H9 (cell line): ENCODE measurements at regions not wholly inside any gene's neighbourhood (a gene's known extent, or its start where the extent isn't known, plus 50 kb on each side); places are given as distances from the start of the nearest gene placed in this dataset.

Experiments
- DNase-seq: peaks from one replicate; pipeline ENCODE4 v3.0.0-alpha.2; 2017
- H2AFZ ChIP-seq: one replicate; pipeline ENCODE4 v1.6.1; 2013; ENCODE audit warnings: mild to moderate bottlenecking, low read length, control low read depth, moderate library complexity
- H2AK5ac ChIP-seq: 2 replicates; pipeline ENCODE4 v1.6.1; 2013; ENCODE audit warnings: low read length, control low read depth, mixed read lengths; ENCODE audit not compliant: insufficient read length
- H2BK120ac ChIP-seq: one replicate; pipeline ENCODE4 v1.6.1; 2013; ENCODE audit warnings: low read depth, mild to moderate bottlenecking, low read length, control low read depth, inconsistent platforms; ENCODE audit not compliant: poor library complexity, severe bottlenecking
- H2BK12ac ChIP-seq: 2 replicates; pipeline ENCODE4 v1.6.1; 2013; ENCODE audit warnings: low read length, control low read depth, mixed read lengths, low read depth; ENCODE audit not compliant: insufficient read length
- H2BK15ac ChIP-seq: 2 replicates; pipeline ENCODE4 v1.6.1; 2013; ENCODE audit warnings: low read depth, low read length, control low read depth
- H2BK20ac ChIP-seq: one replicate; pipeline ENCODE4 v1.6.1; 2013; ENCODE audit warnings: low read depth, mild to moderate bottlenecking, low read length, control low read depth, inconsistent platforms; ENCODE audit not compliant: poor library complexity, severe bottlenecking
- H2BK5ac ChIP-seq: 2 replicates; pipeline ENCODE4 v1.6.1; 2013; ENCODE audit warnings: low read length, control low read depth, mixed read lengths; ENCODE audit not compliant: insufficient read length
- H3K14ac ChIP-seq: 2 replicates; pipeline ENCODE4 v1.6.1; 2013; ENCODE audit warnings: low read length, control low read depth; ENCODE audit not compliant: insufficient read depth
- H3K18ac ChIP-seq: 2 replicates; pipeline ENCODE4 v1.6.1; 2013; ENCODE audit warnings: low read depth, mild to moderate bottlenecking, mixed read lengths, low read length, control low read depth; ENCODE audit not compliant: insufficient read length
- H3K23ac ChIP-seq: 2 replicates; pipeline ENCODE4 v1.6.1; 2013; ENCODE audit warnings: low read length, control low read depth, mixed read lengths, low read depth; ENCODE audit not compliant: insufficient read length
- H3K23me2 ChIP-seq: 2 replicates; pipeline ENCODE4 v1.6.1; 2013; ENCODE audit warnings: low read depth, mild to moderate bottlenecking, mixed read lengths, low read length, control low read depth; ENCODE audit not compliant: insufficient read length, poor library complexity, severe bottlenecking
- H3K27ac ChIP-seq: 2 replicates; pipeline ENCODE4 v1.5.1; 2013; ENCODE audit warnings: low read length, control low read depth, mixed read lengths, low read depth; ENCODE audit not compliant: insufficient read length
- H3K27me3 ChIP-seq: 2 replicates; pipeline ENCODE4 v1.6.1; 2013; ENCODE audit warnings: low read length, control low read depth, inconsistent platforms; ENCODE audit not compliant: insufficient read depth
- H3K4ac ChIP-seq: 2 replicates; pipeline ENCODE4 v1.6.1; 2013; ENCODE audit warnings: low read depth, mild to moderate bottlenecking, control low read depth, inconsistent platforms, low read length, moderate library complexity
- H3K4me1 ChIP-seq: 2 replicates; pipeline ENCODE4 v1.6.1; 2013; ENCODE audit warnings: low read length, control low read depth, inconsistent platforms; ENCODE audit not compliant: insufficient read depth
- H3K4me2 ChIP-seq: 2 replicates; pipeline ENCODE4 v1.6.1; 2013; ENCODE audit warnings: low read length, control low read depth, mixed read lengths; ENCODE audit not compliant: insufficient read length, insufficient read depth
- H3K56ac ChIP-seq: 2 replicates; pipeline ENCODE4 v1.6.1; 2013; ENCODE audit warnings: low read depth, mild to moderate bottlenecking, mixed read lengths, low read length, control low read depth; ENCODE audit not compliant: insufficient read length
- H3K79me1 ChIP-seq: 2 replicates; pipeline ENCODE4 v1.6.1; 2013; ENCODE audit warnings: low read depth, mild to moderate bottlenecking, moderate library complexity, low read length, control low read depth, inconsistent platforms; ENCODE audit not compliant: insufficient read depth, poor library complexity, severe bottlenecking
- H3K79me2 ChIP-seq: 2 replicates; pipeline ENCODE4 v1.6.1; 2013; ENCODE audit warnings: low read length, control low read depth, inconsistent platforms; ENCODE audit not compliant: insufficient read depth
- H3K9ac ChIP-seq: 2 replicates; pipeline ENCODE4 v1.6.1; 2013; ENCODE audit warnings: low read length, control low read depth, mixed read lengths; ENCODE audit not compliant: insufficient read length; ENCODE audit errors: extremely low read depth
- H3K9me3 ChIP-seq: one replicate; pipeline ENCODE4 v1.6.1; 2013; ENCODE audit warnings: low read depth, low read length, inconsistent platforms; ENCODE audit not compliant: control insufficient read depth
- H3T11ph ChIP-seq: one replicate; pipeline ENCODE4 v1.6.1; 2013; ENCODE audit warnings: mild to moderate bottlenecking, low read length, control low read depth, inconsistent platforms
- H4K20me1 ChIP-seq: one replicate; pipeline ENCODE4 v1.6.1; 2013; ENCODE audit not compliant: control insufficient read depth, insufficient read length, insufficient read depth
- H4K5ac ChIP-seq: 2 replicates; pipeline ENCODE4 v1.6.1; 2013; ENCODE audit warnings: low read depth, mild to moderate bottlenecking, mixed read lengths, low read length, control low read depth; ENCODE audit not compliant: insufficient read length
- H4K8ac ChIP-seq: replicated peaks from 2 replicates; pipeline ENCODE4 v1.6.1; 2013; ENCODE audit warnings: low read length, control low read depth, mixed read lengths, low read depth; ENCODE audit not compliant: insufficient read length
- H4K91ac ChIP-seq: 2 replicates; pipeline ENCODE4 v1.6.1; 2013; ENCODE audit warnings: low read depth, mild to moderate bottlenecking, moderate library complexity, mixed read lengths, low read length, control low read depth; ENCODE audit not compliant: insufficient read length
- H3K27ac Mint-ChIP-seq, 3 experiments: 2 replicates in 2 of 3; 3 replicates in 1 of 3; pipeline ENCODE4 v1.8.0; 2020 to 2021; ENCODE audit warnings: mixed read lengths in 3 of 3, mild to moderate bottlenecking in 1 of 3, moderate library complexity in 1 of 3
- H3K27me3 Mint-ChIP-seq: 2 replicates; pipeline ENCODE4 v1.8.0; 2021; ENCODE audit warnings: low read depth, mild to moderate bottlenecking, moderate library complexity, mixed read lengths
- H3K36me3 Mint-ChIP-seq, 3 experiments: 2 replicates in 2 of 3; 3 replicates in 1 of 3; pipeline ENCODE4 v1.8.0; 2020 to 2021; ENCODE audit warnings: low read depth in 3 of 3, mixed read lengths in 3 of 3; ENCODE audit not compliant: insufficient read depth in 1 of 3
- H3K4me1 Mint-ChIP-seq, 2 experiments: 2 replicates each; pipeline ENCODE4 v1.8.0; 2020; ENCODE audit warnings: mixed read lengths in 2 of 2
- H3K4me3 Mint-ChIP-seq, 2 experiments: 2 replicates in 1 of 2; 3 replicates in 1 of 2; pipeline ENCODE4 v1.8.0; 2020 to 2021; ENCODE audit warnings: mild to moderate bottlenecking in 2 of 2, mixed read lengths in 2 of 2, moderate library complexity in 1 of 2
- H3K9me3 Mint-ChIP-seq, 2 experiments: 2 replicates in 1 of 2; 3 replicates in 1 of 2; pipeline ENCODE4 v1.8.0; 2020; ENCODE audit warnings: mild to moderate bottlenecking in 2 of 2, mixed read lengths in 2 of 2, moderate library complexity in 1 of 2
- CTCF ChIP-seq: fragments of 200-600 bp; sonication (generic); conservative IDR thresholded peaks from 3 replicates; pipeline ENCODE4 v1.8.0; 2021; ENCODE audit warnings: antibody characterized with exemption, mild to moderate bottlenecking
- WGBS: extraction: QIAGEN DNeasy Blood & Tissue Kit; methylation state at CpG from one replicate; pipeline ENCODE4 v1.1.7; 2013; ENCODE audit warnings: missing lambda C conversion rate, low lambda C conversion rate, mixed read lengths; ENCODE audit not compliant: insufficient read length; ENCODE audit errors: extremely low coverage; 5-methylcytosine and 5-hydroxymethylcytosine counted together

GRCh38 chrX:6382284-6382683 lies 152.6 kb downstream of the VCX3A start:
- Histone ChIP-seq H4K8ac (no peak overlapping the region), H2AFZ (no peak overlapping the region), H2BK15ac (no peak overlapping the region), H2AK5ac (no peak overlapping the region), H3K4me1 (peaks cover 14% of the 10 kb centered on the region), H3K4me2 (no peak overlapping the region), H2BK5ac (no peak overlapping the region), H2BK20ac (no peak overlapping the region), H3K14ac (no peak overlapping the region), H3K79me2 (no peaks in the 10 kb centered on the region), H4K20me1 (no peaks in the 10 kb centered on the region), H3K9ac (no peak overlapping the region), H3K27me3 (no peaks in the 10 kb centered on the region), H3T11ph (no peak overlapping the region), H3K56ac (no peak overlapping the region), H3K23me2 (no peaks in the 10 kb centered on the region), H3K4ac (no peak overlapping the region), H3K9me3 (no peaks in the 10 kb centered on the region), H3K18ac (no peak overlapping the region), H2BK120ac (no peak overlapping the region), H3K27ac (no peak overlapping the region), H4K5ac (no peak overlapping the region), H2BK12ac (no peak overlapping the region), H4K91ac (no peak overlapping the region), H3K23ac (no peak overlapping the region), H3K79me1 (no peaks in the 10 kb centered on the region)
- H3K4me1 Mint-ChIP-seq = peaks cover 38 to 43% of the 10 kb centered on the region in 2 experiments
- TF ChIP-seq CTCF = no peak
- no CpG with 5 or more reads among the region's 9 CpGs for WGBS
- no peak for DNase-seq
- H3K27ac Mint-ChIP-seq = no peak overlapping the region
- H3K4me3 Mint-ChIP-seq = no peak overlapping the region
- no peaks in the 10 kb centered on the region; a peak in 1 of 5 replicates for H3K9me3 Mint-ChIP-seq
- H3K27me3 Mint-ChIP-seq = no peaks in the 10 kb centered on the region
- 0 out of 7 replicates have a peak, but pooled peaks cover 0 to 3% (median 0%) of the 10 kb centered on the region in 3 experiments for H3K36me3 Mint-ChIP-seq
